Cardiac muscle cell (in vitro differentiated cells and primary cell): ENCODE measurements at regions not wholly inside any gene's neighbourhood (a gene's known extent, or its start where the extent isn't known, plus 50 kb on each side); places are given as distances from the start of the nearest gene placed in this dataset.

Experiments
- DNase-seq, 2 donors: peaks; one replicate each; pipeline versions ENCODE4 v3.0.0 to v3.0.0-alpha.2; 2010 to 2017; ENCODE audit warnings: low read depth in 1 of 2, low spot score in 1 of 2
- H3K27ac ChIP-seq: fragments of 200-600 bp; sonication (generic); 2 replicates; pipeline ENCODE4 v1.5.1; 2016
- H3K27me3 ChIP-seq: fragments of 200-600 bp; sonication (generic); 2 replicates; pipeline ENCODE4 v1.6.0; 2016; ENCODE audit warnings: control low read depth
- H3K36me3 ChIP-seq: fragments of 200-600 bp; sonication (generic); 2 replicates; pipeline ENCODE4 v1.5.1; 2016; ENCODE audit warnings: control low read depth
- H3K4me1 ChIP-seq: fragments of 200-600 bp; sonication (generic); 2 replicates; pipeline ENCODE4 v1.8.1; 2017; ENCODE audit warnings: low read depth, mild to moderate bottlenecking, mixed run types
- H3K4me3 ChIP-seq: fragments of 200-600 bp; sonication (generic); 2 replicates; pipeline ENCODE4 v1.5.1; 2016; ENCODE audit warnings: mild to moderate bottlenecking
- H3K9me3 ChIP-seq: fragments of 200-600 bp; sonication (generic); 2 replicates; pipeline ENCODE4 v1.5.1; 2017; ENCODE audit warnings: low read depth, mild to moderate bottlenecking, control low read depth
- CTCF ChIP-seq: IDR thresholded peaks from 2 replicates; pipeline ENCODE4 v1.5.1; 2012; ENCODE audit warnings: low read depth, mild to moderate bottlenecking, low read length

- peaks cover 31% of the 10 kb centered on the region for H3K4me1 ChIP-seq
- DNase-seq: no peak
- H3K27me3 ChIP-seq: no peaks in the 10 kb centered on the region
Observed at GRCh38 chr13:99624936-99625540, 123.8 kb downstream of the TM9SF2 start.

GRCh38 chr13:99620806-99621205, 119.5 kb downstream of the TM9SF2 start:
- Histone ChIP-seq H3K4me1 (peaks cover 6% of the 10 kb centered on the region), H3K4me3 (no peak overlapping the region), H3K27ac (no peak overlapping the region), H3K36me3 (no peaks in the 10 kb centered on the region), H3K27me3 (no peaks in the 10 kb centered on the region), H3K9me3 (no peaks in the 10 kb centered on the region)
- no peak for DNase-seq
- no peak for TF ChIP-seq CTCF

More at GRCh38 chr13:99624936-99625540, 123.8 kb downstream of the TM9SF2 start:
- no peak overlapping the region for H3K4me3 ChIP-seq
- no peaks in the 10 kb centered on the region for H3K9me3 ChIP-seq
- TF ChIP-seq CTCF: no peak
- no peak overlapping the region for H3K27ac ChIP-seq
- H3K36me3 ChIP-seq: no peaks in the 10 kb centered on the region

GRCh38 chr13:99619207-99619606, 117.9 kb downstream of the TM9SF2 start:
- no peaks in the 10 kb centered on the region for H3K27me3 ChIP-seq
- no peak for TF ChIP-seq CTCF

GRCh38 chr13:99617474-99618255, 116.4 kb downstream of the TM9SF2 start:
- no peaks in the 10 kb centered on the region for H3K9me3 ChIP-seq
- H3K4me3 ChIP-seq: no peak overlapping the region
- TF ChIP-seq CTCF: peak; percentile 89
- H3K27ac ChIP-seq: no peak overlapping the region
- H3K4me1 ChIP-seq: peaks cover 6% of the 10 kb centered on the region
- H3K27me3 ChIP-seq: no peaks in the 10 kb centered on the region
- peak; percentile 70 for DNase-seq
- no peaks in the 10 kb centered on the region for H3K36me3 ChIP-seq

More at GRCh38 chr13:99619207-99619606, 117.9 kb downstream of the TM9SF2 start:
- no peak for DNase-seq
- H3K4me3 ChIP-seq: no peak overlapping the region
- H3K27ac ChIP-seq: no peak overlapping the region
- H3K4me1 ChIP-seq: peaks cover 6% of the 10 kb centered on the region
- no peaks in the 10 kb centered on the region for H3K36me3 ChIP-seq
- no peaks in the 10 kb centered on the region for H3K9me3 ChIP-seq

- Histone ChIP-seq H3K27me3 (no peaks in the 10 kb centered on the region), H3K36me3 (no peaks in the 10 kb centered on the region), H3K9me3 (no peaks in the 10 kb centered on the region), H3K4me3 (no peak overlapping the region), H3K27ac (no peak overlapping the region), H3K4me1 (peaks cover 2% of the 10 kb centered on the region)
- DNase-seq: peak in 1 of 2 donors; percentile 38
- peak; percentile 35 for TF ChIP-seq CTCF
Observed at GRCh38 chr13:99614465-99614885, 113.2 kb downstream of the TM9SF2 start.
